NAMALWA (cell line): ENCODE measurements at regions not wholly inside any gene's neighbourhood (a gene's known extent, or its start where the extent isn't known, plus 50 kb on each side); places are given as distances from the start of the nearest gene placed in this dataset.

ENCODE experiments used
- DNase-seq: peaks from one replicate; pipeline ENCODE4 v3.0.0-alpha.2; 2015; ENCODE audit warnings: low spot score

DNA sequence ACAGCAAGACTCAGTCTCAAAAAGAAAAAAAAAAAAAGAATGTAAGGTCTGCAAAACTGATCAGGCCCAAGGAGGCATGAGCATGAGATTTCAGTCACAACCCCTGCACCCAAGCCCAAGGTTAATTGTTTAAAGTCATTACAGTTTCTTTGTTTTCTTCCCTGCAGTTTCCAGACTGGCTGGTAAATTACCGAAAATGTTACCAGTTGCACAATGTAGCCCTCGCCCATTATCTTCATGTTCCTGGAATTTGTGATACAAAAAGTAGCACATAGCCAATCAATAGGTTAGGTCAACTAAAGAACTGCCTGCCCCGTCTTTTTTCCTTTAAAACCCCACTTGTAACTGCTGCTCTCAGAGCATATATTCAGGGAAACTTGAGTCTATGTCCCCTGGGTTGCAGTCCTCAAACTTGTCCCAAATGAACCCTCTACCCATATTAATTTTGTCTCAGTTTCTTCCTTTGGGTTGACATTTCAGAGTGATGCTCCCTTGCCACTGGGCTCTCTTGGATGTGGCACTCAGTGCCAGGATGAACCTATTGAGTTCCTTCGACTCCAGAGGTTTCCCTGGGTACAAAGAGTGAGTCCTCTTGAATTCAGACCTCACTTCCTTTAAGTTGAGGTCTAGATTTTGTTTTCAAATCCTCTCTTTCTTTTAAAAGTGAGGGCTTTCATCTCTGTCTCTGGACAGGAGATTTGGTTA is 216.2 kb upstream of the HS6ST1 start:
- no peak for DNase-seq

DNA sequence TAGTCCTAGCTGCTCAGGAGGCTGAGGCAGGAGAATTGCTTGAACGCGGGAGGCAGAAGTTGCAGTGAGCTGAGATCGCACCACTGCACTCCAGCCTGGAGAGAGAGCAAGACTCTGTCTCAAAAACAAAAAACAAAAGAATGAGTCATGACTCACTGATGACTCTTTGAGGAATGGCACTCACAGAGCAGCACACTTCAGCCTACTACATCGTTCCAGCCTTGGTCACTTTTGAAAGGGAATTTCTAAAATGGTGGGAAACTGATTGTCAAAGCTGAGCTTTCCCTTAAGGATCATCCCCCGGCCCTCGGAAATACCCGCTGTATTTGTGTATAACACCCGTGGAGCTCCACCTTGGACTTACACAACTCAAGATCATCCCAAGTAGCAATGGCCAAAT is 217.3 kb upstream of the HS6ST1 start:
- DNase-seq, result no peak

DNA sequence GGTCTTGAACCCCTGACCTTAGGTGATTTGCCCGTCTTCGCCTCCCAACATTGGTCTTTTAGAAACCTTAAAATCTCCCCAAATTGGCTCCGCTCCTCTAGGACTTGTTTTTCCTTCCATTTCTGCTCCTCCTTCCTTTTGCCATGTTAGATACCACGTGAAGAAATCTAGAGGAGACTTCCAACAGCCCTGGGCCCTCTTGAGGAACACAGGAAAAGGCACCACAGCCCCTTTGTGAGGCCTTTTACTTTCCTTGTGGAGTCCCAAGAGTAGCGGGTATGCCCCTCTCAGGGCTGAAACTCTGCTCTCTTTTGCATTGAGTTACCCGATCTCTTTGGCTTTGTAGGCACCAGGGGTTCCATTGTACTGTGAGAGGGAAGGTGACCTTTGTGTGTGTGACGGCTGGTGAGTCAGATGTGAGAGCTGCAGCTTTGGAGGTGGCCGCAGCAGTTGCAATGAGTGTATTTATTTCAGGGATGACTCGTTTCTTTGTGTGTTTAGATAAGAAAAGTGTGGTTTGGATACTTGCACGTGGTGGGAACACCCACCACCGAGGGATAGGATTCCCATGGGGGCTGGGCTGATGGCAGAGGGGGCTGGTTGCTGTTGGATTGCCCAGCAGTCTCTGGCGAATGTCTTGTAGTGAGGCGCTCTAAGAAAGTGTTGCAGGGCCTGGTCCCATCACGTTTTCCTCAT is 218.4 kb upstream of the HS6ST1 start:
- DNase-seq, result no peak

DNA sequence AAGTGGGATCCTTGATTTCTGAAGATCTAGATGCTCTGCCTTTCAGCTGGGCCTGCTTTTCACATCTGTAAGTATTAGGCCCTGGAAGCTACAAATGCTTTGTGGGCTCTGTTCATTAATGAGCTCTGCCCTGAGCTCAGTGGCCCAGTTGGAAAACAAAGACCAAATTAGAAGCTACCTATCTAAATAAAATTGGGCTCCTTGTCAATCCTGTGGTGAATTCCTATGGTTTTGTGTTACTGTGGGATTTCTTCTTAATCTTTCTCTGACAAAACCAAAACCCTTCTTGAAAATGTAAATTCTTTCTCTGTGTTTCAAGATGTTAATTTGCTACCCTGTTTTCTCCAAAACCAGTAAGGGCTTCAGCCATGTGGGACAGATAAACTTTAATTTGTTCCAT is 219.0 kb upstream of the HS6ST1 start:
- no peak for DNase-seq

DNA sequence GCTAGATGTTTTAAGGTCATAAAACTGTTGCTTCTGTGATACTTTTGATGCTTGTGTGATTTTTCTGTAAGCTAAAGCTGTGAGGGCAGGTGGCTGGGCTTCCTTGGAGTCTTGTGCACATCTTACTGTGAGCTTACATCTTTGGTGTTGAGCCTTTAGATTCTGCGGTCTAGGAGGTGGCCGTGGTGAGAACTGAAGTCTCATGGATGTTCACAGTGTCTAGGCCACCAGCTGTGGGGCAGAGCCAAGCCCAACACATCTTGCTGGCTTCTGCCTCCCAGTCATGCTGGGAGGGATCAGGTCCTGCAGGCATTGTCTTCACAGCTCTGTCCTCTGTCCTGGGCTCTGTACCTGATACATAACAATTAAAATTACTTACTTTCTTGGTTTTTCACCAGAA is 219.7 kb upstream of the HS6ST1 start:
- DNase-seq, result no peak

DNA sequence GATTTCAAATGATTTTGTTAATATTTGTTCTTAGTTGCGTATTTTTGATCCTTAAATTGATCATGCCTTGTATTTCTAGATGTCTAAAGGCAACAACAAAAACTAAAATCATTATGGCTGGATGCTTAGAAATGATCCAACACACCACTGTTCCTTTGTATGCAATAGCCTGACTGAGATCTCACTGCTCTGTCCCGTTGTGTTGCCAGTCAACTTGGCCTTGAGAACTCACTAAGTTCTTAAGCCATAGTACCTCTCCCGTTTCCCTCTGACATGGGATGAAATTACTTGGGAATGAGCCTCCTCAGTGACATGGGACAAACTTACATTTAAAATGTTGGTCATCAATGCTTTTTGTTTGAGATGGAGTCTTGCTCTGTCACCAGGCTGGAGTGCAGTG is 222.0 kb upstream of the HS6ST1 start:
- no peak for DNase-seq

DNA sequence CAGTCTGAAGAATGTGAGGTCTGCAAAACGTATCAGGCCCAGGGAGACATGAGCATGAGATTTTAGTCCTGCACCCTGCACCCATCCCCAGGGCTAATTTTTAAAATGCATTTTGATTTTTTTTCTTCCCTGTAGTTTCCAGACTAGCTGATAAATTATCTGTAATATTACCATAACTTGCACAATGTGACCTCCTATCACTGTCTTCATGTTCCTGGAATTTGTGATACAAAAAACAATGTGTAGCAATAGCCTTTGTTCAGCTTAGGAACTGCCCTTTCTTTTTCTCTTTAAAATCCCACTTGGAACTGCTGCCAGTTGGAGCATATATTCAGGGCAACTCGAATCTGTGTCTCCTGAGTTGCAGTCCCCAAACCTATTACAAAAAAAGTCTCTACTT is 222.8 kb upstream of the HS6ST1 start:
- DNase-seq, result no peak

DNA sequence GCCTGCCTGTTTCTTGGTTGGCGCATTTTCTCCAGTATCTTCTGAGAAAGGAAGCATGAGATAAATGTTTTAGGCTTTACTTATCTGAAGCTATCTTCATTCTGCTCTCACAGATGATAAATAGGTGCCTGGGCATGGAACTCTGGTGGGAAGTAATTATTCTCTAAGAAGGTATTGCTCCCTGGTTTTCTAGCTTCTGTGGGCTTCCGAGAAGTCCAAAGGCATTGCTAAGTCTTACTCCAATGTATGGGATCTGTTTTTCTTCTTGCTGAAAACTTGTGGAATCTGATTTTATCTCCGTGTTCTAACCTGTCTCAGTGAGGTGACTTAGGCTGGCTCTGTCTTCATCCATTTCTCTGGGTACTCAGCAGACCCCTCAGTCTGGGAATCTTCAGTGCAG is 224.4 kb upstream of the HS6ST1 start:
- DNase-seq, result no peak

DNA sequence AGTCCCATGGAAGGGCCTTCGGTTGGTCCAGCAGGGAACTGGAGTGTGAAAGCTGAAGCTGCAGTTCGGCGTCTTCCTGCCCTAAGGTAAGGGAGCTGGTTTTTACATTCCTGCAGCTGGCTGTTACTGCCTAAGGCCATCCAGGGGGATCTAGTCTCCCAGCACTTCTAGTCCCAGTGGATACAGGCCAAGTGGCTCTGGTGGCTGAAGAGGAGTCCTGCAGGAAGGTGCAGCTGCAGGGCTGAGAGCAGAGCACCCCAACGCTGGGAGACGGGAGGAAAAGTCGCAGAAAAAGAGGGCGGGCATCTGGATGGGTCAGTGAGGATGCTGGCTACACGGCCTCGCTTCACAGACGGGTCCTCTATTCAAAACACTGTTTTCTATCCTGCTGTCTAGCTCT is 225.0 kb upstream of the HS6ST1 start:
- DNase-seq, result no peak

DNA sequence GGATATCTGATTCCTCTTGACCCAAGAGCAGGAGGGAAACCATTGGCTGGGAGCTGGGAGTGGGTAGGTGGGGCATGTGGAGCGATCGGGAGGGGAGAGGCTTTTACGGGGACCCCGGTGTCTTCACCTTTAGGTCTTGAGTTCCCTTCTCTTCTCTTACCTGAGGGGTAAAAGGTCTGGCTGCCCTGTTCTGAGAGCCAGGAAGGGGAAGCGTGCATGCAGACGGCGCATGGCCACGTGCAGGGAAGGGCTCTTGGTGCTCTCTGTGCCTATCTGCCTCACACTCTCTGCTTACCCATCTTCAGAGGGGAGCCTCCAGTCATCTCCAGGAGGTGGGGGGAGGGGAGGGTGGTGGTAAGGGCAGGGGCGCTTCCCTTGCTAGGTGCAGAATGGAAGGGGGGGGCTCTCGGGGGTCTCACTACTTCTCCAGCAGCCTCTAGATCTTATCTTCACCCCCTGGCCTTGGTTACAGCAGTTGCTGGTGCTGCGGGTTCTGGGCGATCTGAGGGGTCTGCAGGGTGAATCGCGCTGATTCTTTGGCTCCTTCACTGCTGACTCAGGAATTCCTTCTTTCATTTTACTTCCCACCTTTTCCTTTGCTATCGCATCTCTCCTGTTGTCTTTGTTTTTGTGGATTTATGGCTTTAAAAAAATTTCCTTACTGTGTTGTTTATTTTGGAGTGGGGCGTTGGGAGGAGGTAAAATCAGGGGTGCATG is 225.8 kb upstream of the HS6ST1 start:
- no peak for DNase-seq

DNA sequence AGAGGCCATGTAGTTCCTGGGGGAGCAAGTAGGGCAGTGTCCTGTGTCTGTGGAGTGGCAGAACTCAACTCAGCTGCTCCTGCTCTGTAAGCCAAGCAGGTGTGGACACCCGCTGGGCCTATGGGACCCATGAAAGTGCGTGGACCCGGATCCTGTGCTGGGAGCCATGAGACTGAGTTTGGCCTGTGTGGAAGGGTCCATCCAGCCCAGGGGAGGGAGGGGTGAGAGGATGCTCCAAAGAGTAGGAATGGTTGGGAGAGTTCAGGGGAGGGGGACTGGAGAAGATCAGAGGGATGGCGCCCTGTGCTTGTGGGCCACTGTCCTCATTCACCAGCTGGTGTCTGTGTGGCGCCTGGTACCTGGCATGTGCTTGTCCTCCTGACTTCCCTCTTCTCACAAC is 226.4 kb upstream of the HS6ST1 start:
- DNase-seq, result no peak

DNA sequence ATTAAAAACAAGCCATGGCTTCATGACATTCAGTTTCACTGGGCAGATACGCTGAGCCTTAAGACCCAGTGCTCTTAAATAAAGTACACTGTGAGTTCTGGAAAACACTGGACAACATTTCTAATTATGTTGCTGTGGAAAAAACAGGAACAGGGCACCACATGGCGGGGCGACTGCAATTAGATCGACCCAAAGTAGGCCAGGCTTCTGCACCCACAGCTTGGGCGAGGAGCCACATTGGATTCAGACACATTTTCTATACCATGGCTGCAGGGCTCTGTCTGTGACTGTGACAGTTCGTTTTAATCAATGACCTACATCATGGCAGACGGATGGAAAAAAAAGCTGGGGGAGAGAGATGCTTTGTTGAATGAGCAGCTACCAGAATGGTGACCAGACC is 227.2 kb upstream of the HS6ST1 start:
- DNase-seq, result no peak

DNA sequence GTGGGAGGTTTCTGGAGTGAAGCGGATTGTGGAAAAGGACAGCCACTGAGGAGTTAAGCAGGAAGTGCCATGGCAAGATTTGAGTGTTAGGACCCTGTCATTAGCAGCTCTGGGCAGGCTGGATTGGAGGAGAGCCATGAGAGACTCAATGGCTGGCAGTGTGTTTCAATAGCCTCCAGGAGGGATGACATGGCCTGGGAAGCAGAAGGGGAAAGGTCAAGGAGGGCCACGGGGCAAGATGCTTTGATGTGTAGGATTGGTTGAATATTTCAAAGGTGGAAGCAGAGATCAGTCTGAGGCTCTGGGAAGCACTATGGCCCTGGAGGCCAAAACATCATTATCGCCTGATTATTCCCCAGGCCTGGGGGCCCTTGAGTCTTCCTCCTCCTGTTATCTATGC is 229.0 kb upstream of the HS6ST1 start:
- no peak for DNase-seq

DNA sequence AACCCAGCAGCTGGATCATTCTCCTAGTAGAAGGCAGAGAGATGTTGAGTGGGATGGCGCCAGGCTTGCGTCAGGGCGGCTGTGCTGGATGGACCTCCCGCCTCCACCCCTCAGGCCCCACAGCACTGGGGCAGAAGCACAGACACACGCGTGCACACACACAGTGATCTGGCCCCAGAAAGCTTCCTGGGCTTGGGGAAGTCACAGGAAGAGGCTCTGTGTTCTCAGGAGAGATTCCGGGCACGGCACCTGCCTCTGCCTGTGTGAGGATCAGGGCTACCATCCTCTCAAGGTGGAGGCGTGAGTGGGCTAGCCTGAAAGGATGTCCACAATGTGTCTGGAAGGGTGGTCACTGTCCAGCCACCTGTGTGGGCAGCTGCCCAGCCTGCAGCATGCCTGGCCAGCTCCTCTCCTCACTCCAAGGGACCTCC is 229.8 kb upstream of the HS6ST1 start:
- DNase-seq, result no peak

DNA sequence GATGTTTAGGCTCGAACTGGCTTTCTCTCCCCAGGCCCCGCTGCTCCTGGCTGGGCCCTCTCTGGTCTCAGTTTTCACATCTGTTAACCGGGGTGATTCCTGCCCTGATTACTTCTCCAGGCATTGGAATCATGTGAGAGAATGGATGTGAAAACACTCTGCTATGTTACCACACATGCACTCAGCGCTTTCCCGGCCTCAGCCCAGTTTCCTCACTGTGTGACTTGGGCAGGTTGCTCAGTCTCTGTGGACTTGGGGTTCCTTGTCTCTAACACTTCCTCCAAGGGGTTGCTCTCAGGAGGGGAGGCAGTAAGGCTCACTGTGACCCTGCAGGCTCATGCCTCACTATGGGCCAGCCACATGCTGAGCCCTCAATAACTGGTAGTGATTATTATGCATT is 230.4 kb upstream of the HS6ST1 start:
- DNase-seq, result no peak

DNA sequence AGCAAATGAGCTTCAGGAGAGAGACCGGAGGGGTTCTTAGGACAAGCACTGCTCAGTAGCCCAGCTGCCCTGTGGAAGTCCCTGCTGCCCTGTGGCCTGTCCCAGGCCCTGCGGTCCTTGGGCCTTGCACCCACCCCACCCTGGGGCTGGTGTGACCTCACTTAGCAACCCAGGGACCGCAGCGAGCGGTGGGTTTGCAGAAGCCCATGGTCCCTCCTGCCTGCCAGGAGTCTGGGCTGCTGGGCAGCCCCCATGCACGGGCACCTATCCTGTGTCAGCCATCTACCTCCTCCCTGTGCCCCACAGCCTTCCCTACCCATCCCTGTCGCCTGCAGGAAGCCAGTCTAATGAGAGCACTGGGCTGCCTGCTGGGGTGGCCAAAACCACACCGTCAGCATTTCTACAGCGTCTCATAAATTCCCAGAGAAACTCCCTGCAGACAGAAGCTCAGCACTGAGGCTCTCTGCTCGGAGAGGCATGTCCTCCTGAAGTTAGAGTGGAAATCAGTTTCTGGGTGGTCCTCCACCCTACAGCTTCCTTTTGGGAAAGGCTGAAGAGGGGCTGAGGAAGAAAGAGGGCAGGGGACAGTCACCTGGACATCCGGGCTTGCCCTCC is 231.1 kb upstream of the HS6ST1 start:
- DNase-seq, result no peak

DNA sequence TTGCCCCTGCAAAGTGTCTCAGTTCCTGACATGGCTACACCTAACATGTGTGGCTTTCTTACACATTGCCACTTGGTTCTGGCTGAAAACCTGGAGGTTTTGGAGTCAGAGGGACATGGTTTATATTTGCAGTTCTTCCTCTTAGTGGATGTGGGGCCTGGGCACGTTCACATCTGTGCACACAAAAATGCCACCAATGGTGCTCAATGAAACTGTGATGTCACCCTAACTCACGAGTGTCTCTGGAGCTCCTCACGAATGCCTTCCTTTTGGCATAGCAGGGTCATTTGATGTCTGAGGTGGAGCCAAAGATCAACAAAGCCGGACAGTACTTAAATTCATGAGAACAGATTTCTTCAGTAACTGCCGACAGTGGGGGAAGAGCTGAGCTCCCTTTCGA is 231.7 kb upstream of the HS6ST1 start:
- no peak for DNase-seq

DNA sequence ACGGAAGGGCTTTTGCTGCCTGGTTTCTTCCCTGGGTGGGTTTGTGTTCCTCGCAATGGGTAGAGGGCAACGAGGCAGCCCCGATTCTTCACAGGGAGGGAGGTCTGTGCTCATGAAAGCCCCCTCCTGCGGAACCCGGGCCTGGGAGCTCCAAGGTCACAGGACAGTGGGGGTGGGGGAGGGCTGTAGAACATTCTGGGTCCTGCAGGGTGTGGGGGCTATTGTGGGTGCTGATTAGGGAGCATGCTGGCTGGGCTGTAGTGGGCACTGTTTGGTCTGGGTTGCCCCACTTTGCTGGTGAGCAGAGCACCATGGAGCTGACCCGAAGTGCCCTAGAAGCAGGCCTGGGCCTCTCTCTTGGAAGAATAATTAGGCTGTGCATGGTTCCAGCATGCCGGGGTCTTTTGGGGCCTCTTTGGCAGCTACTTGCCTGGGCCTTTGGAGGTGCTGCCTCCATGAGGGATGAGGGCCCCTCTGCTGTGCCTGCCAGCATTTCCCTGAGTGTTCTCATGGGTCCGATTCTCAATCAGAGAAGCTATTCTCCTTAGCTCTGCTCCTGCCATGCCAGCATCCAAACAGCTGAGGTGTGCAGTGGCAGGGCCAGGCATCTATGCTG is 232.2 kb upstream of the HS6ST1 start:
- DNase-seq, result no peak

DNA sequence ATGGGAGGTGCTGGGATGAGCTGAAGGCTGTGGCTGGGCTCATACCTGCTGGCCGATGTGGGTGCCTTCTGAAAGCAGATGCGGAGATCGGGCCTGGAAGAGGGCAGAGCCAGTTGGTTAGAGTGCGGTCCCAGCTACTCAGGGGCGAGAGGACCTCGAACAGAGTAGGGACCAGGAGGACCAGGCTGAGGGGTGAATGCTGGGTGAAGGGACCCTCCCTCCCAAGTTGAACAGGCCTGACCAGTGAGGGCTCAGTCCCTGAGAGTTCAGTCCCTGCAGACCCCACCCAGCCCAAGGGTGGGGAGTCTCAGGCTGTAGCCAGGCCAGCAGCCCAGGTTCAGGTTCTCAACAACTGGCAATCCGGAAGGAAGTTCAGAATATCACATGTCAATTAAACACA is 232.8 kb upstream of the HS6ST1 start:
- DNase-seq, result no peak

DNA sequence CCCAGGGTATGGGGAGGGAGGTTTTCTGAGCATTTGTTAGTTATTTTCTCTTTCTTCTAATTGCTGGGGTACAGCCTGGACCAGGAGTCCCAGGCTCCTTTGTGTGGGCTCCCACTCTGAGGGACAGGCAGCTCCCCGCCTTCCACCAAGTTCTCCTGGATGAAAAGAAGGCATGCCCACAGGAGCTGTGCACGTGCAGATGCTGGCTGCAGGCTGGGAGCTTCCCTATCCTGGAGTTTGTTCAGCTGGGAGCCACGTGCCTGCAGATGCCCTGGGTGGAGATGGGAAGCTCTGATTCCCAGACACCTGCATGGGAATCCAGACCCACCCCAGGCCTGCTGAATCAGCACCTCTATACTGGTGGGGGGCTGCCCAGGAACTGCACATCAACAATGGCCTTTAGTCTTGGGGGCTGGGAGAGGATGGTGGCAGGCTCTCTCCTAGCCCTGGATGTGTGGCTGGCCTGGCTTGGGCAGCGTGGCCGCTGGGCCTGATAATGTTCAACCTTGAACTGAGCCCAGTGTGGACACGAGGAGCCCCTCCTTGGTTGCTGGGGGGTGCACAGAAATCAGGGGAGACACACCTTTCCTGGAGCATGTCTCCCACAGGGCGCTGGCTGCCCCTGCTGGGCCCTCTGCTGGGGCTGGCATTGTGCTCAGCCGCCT is 233.6 kb upstream of the HS6ST1 start:
- no peak for DNase-seq

DNA sequence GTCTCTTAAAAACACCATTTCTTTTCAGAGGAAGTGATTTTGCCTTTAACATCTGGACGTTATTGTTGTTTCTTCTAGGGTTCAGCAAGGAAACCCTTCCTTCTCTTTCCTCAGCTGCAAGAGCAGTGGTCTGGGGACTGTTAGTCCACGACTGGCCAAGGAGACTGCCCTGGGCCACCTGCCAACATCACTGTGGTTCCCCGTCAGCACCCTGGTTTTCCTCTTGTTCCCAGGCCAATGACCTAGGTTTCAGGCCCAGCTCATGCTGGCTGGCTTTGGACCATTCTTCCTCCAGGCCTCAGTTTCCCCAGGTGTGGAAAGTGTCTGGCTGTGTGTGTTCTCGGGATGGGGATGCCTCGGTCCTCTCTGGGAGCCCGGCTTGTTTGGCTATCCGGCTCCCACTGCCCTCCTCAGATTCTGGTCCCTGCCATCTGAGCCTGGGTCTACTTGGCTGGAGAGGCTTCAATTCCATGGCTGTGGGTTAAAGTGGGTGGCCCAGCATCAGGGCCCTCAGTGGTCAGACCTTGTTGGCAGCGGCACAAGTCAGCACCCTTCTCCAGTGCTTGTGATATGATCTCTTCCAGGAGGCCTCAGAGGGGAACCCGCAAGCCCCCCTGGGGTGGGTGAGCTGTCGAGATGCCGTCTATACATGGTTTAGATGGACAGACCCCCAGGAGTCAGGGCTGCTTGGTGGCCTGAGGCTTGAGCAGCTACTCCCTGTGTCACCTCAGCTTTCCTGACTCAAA is 234.3 kb upstream of the HS6ST1 start:
- DNase-seq, result no peak
